Endothelial cell of umbilical vein (primary cell): ENCODE measurements at regions not wholly inside any gene's neighbourhood (a gene's known extent, or its start where the extent isn't known, plus 50 kb on each side); places are given as distances from the start of the nearest gene placed in this dataset.
A peak's percentile ranks its signal among the peaks of the same experiment; 100 is the strongest.

ENCODE experiments used
- BruUV-seq: library from RNA; stranded (reverse); fragments of 400-500 nt; replicated peaks from 2 replicates; lab custom pipeline; 2021; lab: Mats Ljungman, UMichigan
- CTCF ChIA-PET: fragments of 300-600, 350-600 bp; sonication (Branson Sonifier 250); formaldehyde crosslinking; loops from one replicate; lab custom pipeline; 2021; ENCODE audit warnings: antibody characterized with exemption, inconsistent platforms; lab: Charles Lee
- POLR2A ChIA-PET: fragments of 300-600, 350-600 bp; sonication (Branson Sonifier 250); formaldehyde crosslinking; loops from one replicate; lab custom pipeline; 2021; ENCODE audit warnings: antibody characterized with exemption, inconsistent platforms; lab: Charles Lee
- DNase-seq: peaks from one replicate; pipeline ENCODE4 v3.0.0-alpha.2; 2011; ENCODE audit warnings: low read depth, low spot score
- FAIRE-seq: peaks from 2 replicates; lab custom pipeline; 2011; peaks lifted over from hg19 to GRCh38; lab: Jason Lieb, UNC
- H2AFZ ChIP-seq: 2 replicates; pipeline ENCODE4 v1.6.0; 2012; ENCODE audit warnings: low read depth, low read length, control low read depth, inconsistent platforms
- H3K27ac ChIP-seq: 2 replicates; pipeline ENCODE4 v1.5.1; 2011; ENCODE audit warnings: low read depth, mild to moderate bottlenecking, control low read depth, low read length, moderate library complexity; ENCODE audit not compliant: insufficient read depth
- H3K27me3 ChIP-seq, 2 experiments: 2 replicates each; pipeline versions ENCODE4 v1.6.0 to v1.6.1; 2011; ENCODE audit warnings: low read length in 2 of 2, mixed read lengths in 1 of 2; ENCODE audit not compliant: control insufficient read depth in 2 of 2, insufficient read depth in 2 of 2
- H3K36me3 ChIP-seq, 2 experiments: 2 replicates in 1 of 2; 3 replicates in 1 of 2; pipeline ENCODE4 v1.5.1; 2011; ENCODE audit warnings: low read length in 2 of 2, mild to moderate bottlenecking in 1 of 2, moderate library complexity in 1 of 2; ENCODE audit not compliant: control insufficient read depth in 2 of 2, insufficient read depth in 2 of 2; ENCODE audit errors: extremely low read depth in 1 of 2
- H3K4me1 ChIP-seq: 3 replicates; pipeline ENCODE4 v1.5.1; 2011; ENCODE audit warnings: mild to moderate bottlenecking, low read length; ENCODE audit not compliant: control insufficient read depth, insufficient read depth; ENCODE audit errors: extremely low read depth
- H3K4me2 ChIP-seq: 2 replicates; pipeline ENCODE4 v1.6.1; 2011; ENCODE audit warnings: low read length, control low read depth, mixed read lengths; ENCODE audit not compliant: insufficient read depth
- H3K4me3 ChIP-seq, 3 experiments: fragments of 200-600 bp in 1 of 3; sonication (generic), shearing (Covaris generic) in 1 of 3; replicated peaks in 1 of 3; 2 replicates each; pipeline ENCODE4 v1.5.1; 2011 to 2016; ENCODE audit warnings: control low read depth in 3 of 3, low read length in 3 of 3, mild to moderate bottlenecking in 2 of 3, inconsistent platforms in 1 of 3, low read depth in 1 of 3, moderate library complexity in 1 of 3; ENCODE audit not compliant: insufficient read depth in 1 of 3
- H3K79me2 ChIP-seq: 2 replicates; pipeline ENCODE4 v1.6.0; 2012; ENCODE audit warnings: low read length, inconsistent platforms; ENCODE audit not compliant: control insufficient read depth, insufficient read depth
- H3K9ac ChIP-seq: replicated peaks from 2 replicates; pipeline ENCODE3; 2011; ENCODE audit warnings: low read length, control low read depth; ENCODE audit not compliant: insufficient read depth; ENCODE audit errors: extremely low read depth
- H3K9me1 ChIP-seq: replicated peaks from 3 replicates; pipeline ENCODE4 v1.6.0; 2011; ENCODE audit warnings: mild to moderate bottlenecking, low read length; ENCODE audit not compliant: control insufficient read depth, insufficient read depth; ENCODE audit errors: extremely low read depth
- H3K9me3 ChIP-seq: replicated peaks from 2 replicates; pipeline ENCODE4 v1.5.1; 2012; ENCODE audit warnings: low read length, inconsistent platforms; ENCODE audit not compliant: control insufficient read depth, insufficient read depth
- H4K20me1 ChIP-seq: replicated peaks from 2 replicates; pipeline ENCODE3; 2011; ENCODE audit warnings: mild to moderate bottlenecking, low read length; ENCODE audit not compliant: control insufficient read depth, insufficient read depth; ENCODE audit errors: extremely low read depth
- CTCF ChIP-seq, 2 donors: IDR thresholded peaks; 1 replicate in 1 of 2; 2 replicates in 1 of 2; pipeline ENCODE4 v1.5.1; 2011; ENCODE audit warnings: low read length in 2 of 2, mild to moderate bottlenecking in 2 of 2, moderate library complexity in 2 of 2, control low read depth in 1 of 2, inconsistent platforms in 1 of 2, low read depth in 1 of 2; ENCODE audit not compliant: insufficient read depth in 1 of 2; ENCODE audit errors: extremely low read depth in 1 of 2
- EZH2 ChIP-seq: IDR thresholded peaks from 2 replicates; pipeline ENCODE4 v1.6.1; 2012; ENCODE audit warnings: borderline replicate concordance, low read depth, mild to moderate bottlenecking, moderate library complexity, low read length, inconsistent platforms; ENCODE audit not compliant: severe bottlenecking
- FOS ChIP-seq: IDR thresholded peaks from 2 replicates; pipeline ENCODE4 v1.6.1; 2011; ENCODE audit warnings: mild to moderate bottlenecking, low read length, moderate library complexity, borderline replicate concordance; ENCODE audit not compliant: insufficient read depth
- GATA2 ChIP-seq: IDR thresholded peaks from 2 replicates; pipeline ENCODE4 v1.7.0; 2011; ENCODE audit warnings: low read depth, mild to moderate bottlenecking, moderate library complexity, mixed read lengths, low read length; ENCODE audit not compliant: insufficient read length, insufficient read depth
- JUN ChIP-seq: IDR thresholded peaks from 2 replicates; pipeline ENCODE4 v1.6.1; 2011; ENCODE audit warnings: borderline replicate concordance, low read depth; ENCODE audit not compliant: insufficient read length, insufficient read depth
- MYC ChIP-seq: IDR thresholded peaks from one replicate; pipeline ENCODE4 v1.6.1; 2011; ENCODE audit warnings: mild to moderate bottlenecking, low read depth, low read length
- POLR2A ChIP-seq: IDR thresholded peaks from 2 replicates; pipeline ENCODE4 v1.6.1; 2012; ENCODE audit warnings: low read depth, mild to moderate bottlenecking, control low read depth, low read length
- POLR2AphosphoS5 ChIP-seq: IDR thresholded peaks from 2 replicates; pipeline ENCODE4 v1.6.1; 2012; ENCODE audit warnings: low read depth, mild to moderate bottlenecking, control low read depth, low read length, moderate library complexity; ENCODE audit not compliant: insufficient read depth
- dilution Hi-C: fragments of 300-500 bp; cut with MboI; formaldehyde crosslinking; loops from one replicate; pipeline ENCODE4 v1.15.0; 2019; ENCODE audit warnings: low sequenced_read_pairs; ENCODE audit not compliant: extremely low pct_ligation_motif_present
- intact Hi-C: fragments of 100-400 bp; cut with micrococcal nuclease; formaldehyde crosslinking; loops from one replicate; pipeline ENCODE4 v1.10.0; 2022
- TF ChIP-seq, protein P1 (sequence below): IDR thresholded peaks from 2 replicates; pipeline ENCODE4 v1.6.1; 2011; ENCODE audit not compliant: insufficient read depth, insufficient read length

DNA sequence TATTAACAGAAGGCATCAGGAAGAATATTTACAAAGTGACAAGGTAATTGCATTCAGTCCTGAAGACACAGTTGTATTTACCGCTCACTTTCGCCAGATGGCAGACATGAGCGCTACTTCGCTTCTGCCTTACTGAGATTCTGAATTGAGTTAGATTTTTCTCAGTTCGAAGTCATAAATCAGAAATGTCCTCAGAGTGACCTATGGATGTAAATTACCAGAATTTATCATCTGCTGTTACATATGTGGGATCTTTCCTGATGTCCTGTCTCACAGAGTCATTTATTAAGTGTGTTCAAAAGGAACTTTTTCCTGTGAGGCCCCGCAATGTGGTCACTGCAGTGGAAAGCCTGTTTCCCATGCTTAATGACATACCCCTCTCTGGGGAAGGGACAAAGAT, 97.3 kb upstream of the DCLK2 start:
- FAIRE-seq (peak; percentile 98), DNase-seq (peak; percentile 75)
- no peaks in the 10 kb centered on the region for H3K36me3 ChIP-seq
- H3K4me2 ChIP-seq, result no peak overlapping the region
- H3K4me1 ChIP-seq, result no peaks in the 10 kb centered on the region
- H4K20me1 ChIP-seq, result no peaks in the 10 kb centered on the region
- no peak overlapping the region for H3K9ac ChIP-seq
- H3K79me2 ChIP-seq, result no peaks in the 10 kb centered on the region
- no peak overlapping the region for H3K27ac ChIP-seq
- intact Hi-C loops (loop anchor here (1.0 to 5.0 kb wide), 3 partner anchors 24 to 886 kb away; no protein-coding TSS in a partner anchor), dilution Hi-C loops (no loop called here)
- no TSS peak for BruUV-seq
- CTCF ChIA-PET, result interaction anchor here (1.0 to 1.6 kb wide), 4 partner anchors 228 to 886 kb away, joined by 4 to 10 read pairs (median 6); no protein-coding TSS in a partner anchor
- H3K4me3 ChIP-seq, result no peak overlapping the region
- no peaks in the 10 kb centered on the region for H3K9me3 ChIP-seq
- TF ChIP-seq FOS (no peak), EZH2 (no peak), GATA2 (no peak), POLR2AphosphoS5 (no peak), JUN (no peak), CTCF (IDR thresholded peaks at IDR 0.05; ENCODE audit: extremely low read depth in 1 of 2, insufficient read depth in 1 of 2, low read depth in 1 of 2, low read length in 2 of 2) (peak; percentile 55 to 71), POLR2A (no peak), MYC (no peak)
- TF ChIP-seq, protein P1, sequence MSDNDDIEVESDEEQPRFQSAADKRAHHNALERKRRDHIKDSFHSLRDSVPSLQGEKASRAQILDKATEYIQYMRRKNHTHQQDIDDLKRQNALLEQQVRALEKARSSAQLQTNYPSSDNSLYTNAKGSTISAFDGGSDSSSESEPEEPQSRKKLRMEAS, result no peak
- POLR2A ChIA-PET, result no interaction called here
- H2AFZ ChIP-seq, result no peak overlapping the region
- no peaks in the 10 kb centered on the region for H3K9me1 ChIP-seq
- no peaks in the 10 kb centered on the region for H3K27me3 ChIP-seq
